Stimulated activated naive B cell treated with anti-CD40 and anti-IgM and Interleukin-4, amounts not matched to agents 10 μg/mL and 1 μg/mL and 100 μg/mL, for 72 hours (primary cell): ENCODE measurements at regions not wholly inside any gene's neighbourhood (a gene's known extent, or its start where the extent isn't known, plus 50 kb on each side); places are given as distances from the start of the nearest gene placed in this dataset.
"Not testable (repeated sequence)": the region's sequence is repeated elsewhere in the genome, so short reads cannot be mapped to it uniquely, and the experiment has no call there.

ENCODE experiments used
- ATAC-seq, 2 donors: fragments of 150-1000 bp; cut with Tn5 transposase; replicated peaks; 2 replicates each; pipeline ENCODE4 v1.10.0; 2021; ENCODE audit warnings: moderate library complexity in 1 of 2
- DNase-seq: peaks from one replicate; pipeline ENCODE4 v3.0.0; 2021
- H3K27ac Mint-ChIP-seq: one replicate; pipeline ENCODE4 v1.8.0; 2022; ENCODE audit warnings: mild to moderate bottlenecking, mixed read lengths
- H3K27me3 Mint-ChIP-seq, 2 donors: one replicate each; pipeline ENCODE4 v1.8.0; 2022; ENCODE audit warnings: mixed read lengths in 2 of 2
- H3K36me3 Mint-ChIP-seq, 2 donors: one replicate each; pipeline ENCODE4 v1.8.0; 2022; ENCODE audit warnings: mixed read lengths in 2 of 2, mild to moderate bottlenecking in 1 of 2
- H3K4me1 Mint-ChIP-seq, 2 donors: one replicate each; pipeline ENCODE4 v1.8.0; 2022; ENCODE audit warnings: mixed read lengths in 2 of 2, mild to moderate bottlenecking in 1 of 2
- H3K4me3 Mint-ChIP-seq, 2 donors: one replicate each; pipeline ENCODE4 v1.8.0; 2022; ENCODE audit warnings: mild to moderate bottlenecking in 2 of 2, mixed read lengths in 2 of 2, moderate library complexity in 1 of 2
- H3K9me3 Mint-ChIP-seq, 2 donors: one replicate each; pipeline ENCODE4 v1.8.0; 2022; ENCODE audit warnings: mixed read lengths in 2 of 2, mild to moderate bottlenecking in 1 of 2

- not testable (repeated sequence) for H3K9me3 Mint-ChIP-seq, H3K4me3 Mint-ChIP-seq, ATAC-seq, DNase-seq, H3K36me3 Mint-ChIP-seq, H3K27ac Mint-ChIP-seq, H3K4me1 Mint-ChIP-seq
- peaks cover 20 to 22% of the 10 kb centered on the region in 2 donors for H3K27me3 Mint-ChIP-seq
These were observed 196.2 kb downstream of the NDUFA10 start for GRCh38 chr2:239828973-239829275.

- Mint-ChIP-seq H3K27ac (no peak overlapping the region), H3K4me3 (no peak overlapping the region), H3K9me3 (peaks cover 0 to 4% of the 10 kb centered on the region in 2 donors), H3K4me1 (no peaks in the 10 kb centered on the region), H3K27me3 (peaks cover 20 to 22% of the 10 kb centered on the region in 2 donors), H3K36me3 (no peaks in the 10 kb centered on the region)
- no peak for DNase-seq
- no peak for ATAC-seq
These were observed 196.8 kb downstream of the NDUFA10 start for GRCh38 chr2:239828192-239828972.

- ATAC-seq (no peak), DNase-seq (no peak)
- Mint-ChIP-seq H3K27me3 (peaks cover 18 to 19% of the 10 kb centered on the region in 2 donors), H3K27ac (no peak overlapping the region), H3K4me3 (no peak overlapping the region), H3K4me1 (peaks cover 0 to 2% of the 10 kb centered on the region in 2 donors), H3K36me3 (no peaks in the 10 kb centered on the region), H3K9me3 (no peaks in the 10 kb centered on the region)
These were observed 197.6 kb downstream of the NDUFA10 start for GRCh38 chr2:239827523-239827890.

GRCh38 chr2:239826786-239827522, 198.2 kb downstream of the NDUFA10 start:
- peaks cover 24% of the 10 kb centered on the region in 2 donors for H3K27me3 Mint-ChIP-seq
- no peak overlapping the region for H3K4me3 Mint-ChIP-seq
- peaks cover 0 to 2% of the 10 kb centered on the region in 2 donors for H3K4me1 Mint-ChIP-seq
- no peaks in the 10 kb centered on the region for H3K36me3 Mint-ChIP-seq
- no peak for DNase-seq
- no peaks in the 10 kb centered on the region for H3K9me3 Mint-ChIP-seq
- no peak overlapping the region for H3K27ac Mint-ChIP-seq
- no peak for ATAC-seq

GRCh38 chr2:239826376-239826775, 198.8 kb downstream of the NDUFA10 start:
- Mint-ChIP-seq H3K36me3 (no peaks in the 10 kb centered on the region), H3K27ac (no peak overlapping the region), H3K27me3 (peaks cover 30% of the 10 kb centered on the region in 2 donors), H3K4me1 (peaks cover 0 to 2% of the 10 kb centered on the region in 2 donors), H3K9me3 (no peaks in the 10 kb centered on the region), H3K4me3 (no peak overlapping the region)
- no peak for DNase-seq
- no peak for ATAC-seq

GRCh38 chr2:239825705-239825979, 199.5 kb downstream of the NDUFA10 start:
- DNase-seq (no peak), ATAC-seq (no peak)

GRCh38 chr2:239824866-239825704, 200.1 kb downstream of the NDUFA10 start:
- H3K36me3 Mint-ChIP-seq: no peaks in the 10 kb centered on the region
- no peaks in the 10 kb centered on the region for H3K9me3 Mint-ChIP-seq
- peaks cover 31 to 37% of the 10 kb centered on the region in 2 donors for H3K27me3 Mint-ChIP-seq
- ATAC-seq (no peak), DNase-seq (no peak)
- H3K4me3 Mint-ChIP-seq: no peak overlapping the region
- H3K27ac Mint-ChIP-seq: no peak overlapping the region
- H3K4me1 Mint-ChIP-seq: peaks cover 0 to 2% of the 10 kb centered on the region in 2 donors

More at GRCh38 chr2:239825705-239825979, 199.5 kb downstream of the NDUFA10 start:
- H3K4me3 Mint-ChIP-seq: no peak overlapping the region
- H3K4me1 Mint-ChIP-seq: peaks cover 0 to 2% of the 10 kb centered on the region in 2 donors
- H3K27me3 Mint-ChIP-seq: peaks cover 31 to 32% of the 10 kb centered on the region in 2 donors
- no peaks in the 10 kb centered on the region for H3K9me3 Mint-ChIP-seq
- no peak overlapping the region for H3K27ac Mint-ChIP-seq
- H3K36me3 Mint-ChIP-seq: no peaks in the 10 kb centered on the region

GRCh38 chr2:239824046-239824694, 201.0 kb downstream of the NDUFA10 start:
- DNase-seq (no peak), ATAC-seq (no peak)
- Mint-ChIP-seq H3K27ac (no peak overlapping the region), H3K9me3 (no peaks in the 10 kb centered on the region), H3K4me1 (peaks cover 0 to 2% of the 10 kb centered on the region in 2 donors), H3K4me3 (no peak overlapping the region), H3K27me3 (peaks cover 32 to 38% of the 10 kb centered on the region in 2 donors), H3K36me3 (no peaks in the 10 kb centered on the region)

GRCh38 chr2:239822146-239822831, 202.9 kb downstream of the NDUFA10 start:
- peaks cover 0 to 2% of the 10 kb centered on the region in 2 donors for H3K4me1 Mint-ChIP-seq
- H3K4me3 Mint-ChIP-seq: no peak overlapping the region
- no peaks in the 10 kb centered on the region for H3K9me3 Mint-ChIP-seq
- ATAC-seq (peak; percentile 41 to 85), DNase-seq (peak; percentile 13)
- H3K27ac Mint-ChIP-seq: no peak overlapping the region
- no peaks in the 10 kb centered on the region for H3K36me3 Mint-ChIP-seq
- peaks cover 38 to 39% of the 10 kb centered on the region in 2 donors for H3K27me3 Mint-ChIP-seq

- H3K27ac Mint-ChIP-seq: no peak overlapping the region
- H3K27me3 Mint-ChIP-seq: peaks cover 38 to 39% of the 10 kb centered on the region in 2 donors
- H3K36me3 Mint-ChIP-seq: no peaks in the 10 kb centered on the region
- ATAC-seq (no peak), DNase-seq (no peak)
- H3K4me3 Mint-ChIP-seq: no peak overlapping the region
- H3K9me3 Mint-ChIP-seq: no peaks in the 10 kb centered on the region
- peaks cover 0 to 2% of the 10 kb centered on the region in 2 donors for H3K4me1 Mint-ChIP-seq
These were observed 203.5 kb downstream of the NDUFA10 start for GRCh38 chr2:239821694-239822075.

- Mint-ChIP-seq H3K27ac (no peak overlapping the region), H3K36me3 (no peaks in the 10 kb centered on the region), H3K4me3 (no peak overlapping the region)
These were observed 204.1 kb downstream of the NDUFA10 start for GRCh38 chr2:239820836-239821693.

GRCh38 chr2:239819974-239820555, 205.1 kb downstream of the NDUFA10 start:
- Mint-ChIP-seq H3K36me3 (no peaks in the 10 kb centered on the region), H3K27me3 (peaks cover 38 to 39% of the 10 kb centered on the region in 2 donors), H3K4me3 (no peak overlapping the region), H3K9me3 (peaks cover 0 to 1% of the 10 kb centered on the region in 2 donors), H3K27ac (no peak overlapping the region), H3K4me1 (peaks cover 0 to 4% of the 10 kb centered on the region in 2 donors)
- DNase-seq (no peak), ATAC-seq (no peak)

More at GRCh38 chr2:239820836-239821693, 204.1 kb downstream of the NDUFA10 start:
- H3K27me3 Mint-ChIP-seq: peaks cover 38 to 39% of the 10 kb centered on the region in 2 donors
- H3K4me1 Mint-ChIP-seq: peaks cover 0 to 2% of the 10 kb centered on the region in 2 donors
- no peaks in the 10 kb centered on the region for H3K9me3 Mint-ChIP-seq
- ATAC-seq (no peak), DNase-seq (no peak)
